ENCODE measurements at regions not wholly inside any gene's neighbourhood (a gene's known extent, or its start where the extent isn't known, plus 50 kb on each side); places are given as distances from the start of the nearest gene placed in this dataset.

GRCh38 chr1:110765640-110766335 is 91.0 kb upstream of the KCNA3 start:
- no peak for DNase-seq (ENCODE audit: low read depth in 2 of 2)

GRCh38 chr1:110763149-110763548 is 88.4 kb upstream of the KCNA3 start:
- DNase-seq (ENCODE audit: low read depth in 2 of 2), result no peak

GRCh38 chr1:110760321-110760720 is 85.6 kb upstream of the KCNA3 start:
- no peak for DNase-seq (ENCODE audit: low read depth in 2 of 2)

GRCh38 chr1:110756506-110756905 is 81.8 kb upstream of the KCNA3 start:
- DNase-seq (ENCODE audit: low read depth in 2 of 2), result no peak

- DNase-seq (ENCODE audit: low read depth in 2 of 2), result no peak
Observed at GRCh38 chr1:110752941-110753725, 78.4 kb upstream of the KCNA3 start.

GRCh38 chr1:110750562-110750961 is 75.8 kb upstream of the KCNA3 start:
- DNase-seq (ENCODE audit: low read depth in 2 of 2), result no peak

- DNase-seq (ENCODE audit: low read depth in 2 of 2), result no peak
Observed at GRCh38 chr1:110749960-110750359, 75.2 kb upstream of the KCNA3 start.

GRCh38 chr1:110746644-110747259 is 72.0 kb upstream of the KCNA3 start:
- DNase-seq (ENCODE audit: low read depth in 2 of 2), result peak; percentile 20 to 22

GRCh38 chr1:110743397-110743796 is 68.7 kb upstream of the KCNA3 start:
- no peak for DNase-seq (ENCODE audit: low read depth in 2 of 2)

GRCh38 chr1:110736900-110737605 is 62.3 kb upstream of the KCNA3 start:
- DNase-seq (ENCODE audit: low read depth in 2 of 2), result no peak

GRCh38 chr1:110734133-110734680 is 59.5 kb upstream of the KCNA3 start:
- no peak for DNase-seq (ENCODE audit: low read depth in 2 of 2)

- DNase-seq (ENCODE audit: low read depth in 2 of 2), result no peak
Observed at GRCh38 chr1:110731529-110731928, 56.8 kb upstream of the KCNA3 start.

- no peak for DNase-seq (ENCODE audit: low read depth in 2 of 2)
Observed at GRCh38 chr1:110728388-110729001, 53.8 kb upstream of the KCNA3 start.

- no peak for DNase-seq (ENCODE audit: low read depth in 2 of 2)
Observed at GRCh38 chr1:110727246-110727645, 52.5 kb upstream of the KCNA3 start.

- DNase-seq (ENCODE audit: low read depth in 2 of 2), result no peak
Observed at GRCh38 chr1:110726755-110727154, 52.0 kb upstream of the KCNA3 start.

Measured in stimulated activated CD8-positive, alpha-beta memory T cell treated with anti-CD3 and anti-CD28 coated beads, Interleukin-2, amount 100 ng/mL, for 48 hours (primary cell).